Thoracic aorta (tissue), 2 donors: ENCODE measurements at regions not wholly inside any gene's neighbourhood (a gene's known extent, or its start where the extent isn't known, plus 50 kb on each side); places are given as distances from the start of the nearest gene placed in this dataset.

Experiments
- ATAC-seq: fragments of 150-250 bp; one replicate; pipeline ENCODE4 v1.8.0; 2017; ENCODE audit warnings: low read depth; ENCODE audit not compliant: insufficient number of reproducible peaks, low FRiP score
- DNase-seq: peaks from one replicate; pipeline ENCODE4 v3.0.0-alpha.2; 2020; ENCODE audit warnings: low spot score
- H3K27ac ChIP-seq, 2 donors: fragments of 200-600 bp; sonication (generic); 1 replicate in 1 of 2; 2 replicates in 1 of 2; pipeline ENCODE4 v1.5.1; 2016; ENCODE audit warnings: mild to moderate bottlenecking in 2 of 2, moderate library complexity in 2 of 2
- H3K27me3 ChIP-seq: fragments of 200-600 bp; sonication (generic); replicated peaks from 2 replicates; pipeline ENCODE4 v1.6.0; 2016; ENCODE audit warnings: mild to moderate bottlenecking; ENCODE audit not compliant: insufficient read depth
- H3K36me3 ChIP-seq: fragments of 200-600 bp; sonication (generic); one replicate; pipeline ENCODE4 v1.5.1; 2016
- H3K4me1 ChIP-seq, 2 donors: fragments of 200-600 bp; sonication (generic); 1 replicate in 1 of 2; 2 replicates in 1 of 2; pipeline versions ENCODE4 v1.5.1 to v1.6.0; 2016; ENCODE audit warnings: low read depth in 2 of 2, mild to moderate bottlenecking in 1 of 2; ENCODE audit not compliant: control insufficient read depth in 1 of 2
- H3K4me3 ChIP-seq: fragments of 200-600 bp; sonication (generic); 2 replicates; pipeline ENCODE4 v1.5.1; 2016; ENCODE audit warnings: mild to moderate bottlenecking
- H3K9me3 ChIP-seq: fragments of 200-600 bp; sonication (generic); 2 replicates; pipeline ENCODE4 v1.5.1; 2016
- TF ChIP-seq, protein P1 (sequence below): fragments of 200-600 bp; sonication (generic); IDR thresholded peaks from one replicate; pipeline ENCODE4 v1.5.1; 2019; ENCODE audit warnings: antibody characterized with exemption

DNA sequence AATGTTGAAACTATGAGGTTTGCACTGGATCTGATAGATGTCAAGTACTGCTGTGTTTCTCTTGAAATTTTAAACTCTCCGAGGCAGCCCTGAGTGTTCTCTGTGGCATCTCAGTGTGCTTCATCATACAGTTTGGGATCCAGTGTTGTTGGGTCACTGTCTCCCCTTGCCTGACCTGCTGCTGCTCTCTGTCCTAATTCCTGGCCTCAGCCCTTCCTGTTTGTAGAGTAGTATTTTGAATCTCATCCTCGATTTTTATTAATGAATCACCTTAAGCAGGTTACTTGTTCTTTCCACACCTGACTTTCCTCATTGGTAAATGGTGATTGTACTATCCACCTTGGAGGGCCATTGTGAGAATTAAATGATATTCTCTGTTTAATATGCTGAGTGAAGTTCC is 70.7 kb upstream of the PAX6 start:
- Histone ChIP-seq H3K36me3 (no peaks in the 10 kb centered on the region), H3K4me3 (no peak overlapping the region), H3K4me1 (no peaks in the 10 kb centered on the region), H3K27ac (no peak overlapping the region), H3K27me3 (no peaks in the 10 kb centered on the region), H3K9me3 (no peaks in the 10 kb centered on the region)
- DNase-seq = no peak
- ATAC-seq = no peak
- TF ChIP-seq, protein P1, sequence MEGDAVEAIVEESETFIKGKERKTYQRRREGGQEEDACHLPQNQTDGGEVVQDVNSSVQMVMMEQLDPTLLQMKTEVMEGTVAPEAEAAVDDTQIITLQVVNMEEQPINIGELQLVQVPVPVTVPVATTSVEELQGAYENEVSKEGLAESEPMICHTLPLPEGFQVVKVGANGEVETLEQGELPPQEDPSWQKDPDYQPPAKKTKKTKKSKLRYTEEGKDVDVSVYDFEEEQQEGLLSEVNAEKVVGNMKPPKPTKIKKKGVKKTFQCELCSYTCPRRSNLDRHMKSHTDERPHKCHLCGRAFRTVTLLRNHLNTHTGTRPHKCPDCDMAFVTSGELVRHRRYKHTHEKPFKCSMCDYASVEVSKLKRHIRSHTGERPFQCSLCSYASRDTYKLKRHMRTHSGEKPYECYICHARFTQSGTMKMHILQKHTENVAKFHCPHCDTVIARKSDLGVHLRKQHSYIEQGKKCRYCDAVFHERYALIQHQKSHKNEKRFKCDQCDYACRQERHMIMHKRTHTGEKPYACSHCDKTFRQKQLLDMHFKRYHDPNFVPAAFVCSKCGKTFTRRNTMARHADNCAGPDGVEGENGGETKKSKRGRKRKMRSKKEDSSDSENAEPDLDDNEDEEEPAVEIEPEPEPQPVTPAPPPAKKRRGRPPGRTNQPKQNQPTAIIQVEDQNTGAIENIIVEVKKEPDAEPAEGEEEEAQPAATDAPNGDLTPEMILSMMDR = no peak

DNA sequence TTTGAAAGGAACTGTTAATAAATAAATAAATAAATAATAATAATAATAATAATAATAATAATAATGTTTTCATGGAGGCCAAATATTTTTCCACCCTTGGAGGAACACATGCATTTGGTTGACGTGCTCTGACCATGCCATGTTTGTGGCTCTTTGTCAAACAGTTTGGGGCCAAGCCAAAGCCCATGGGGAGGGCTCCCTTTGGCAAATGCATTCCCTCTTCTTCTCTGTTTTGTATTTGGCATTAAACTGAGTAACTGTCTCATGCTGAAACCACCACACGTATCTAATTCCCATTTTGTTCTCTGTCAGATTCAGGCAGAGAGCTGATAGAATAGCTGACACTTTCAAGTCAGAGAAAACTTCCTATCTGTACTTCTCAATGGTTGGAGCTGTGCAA is 68.6 kb upstream of the PAX6 start:
- Histone ChIP-seq H3K36me3 (no peaks in the 10 kb centered on the region), H3K9me3 (no peaks in the 10 kb centered on the region), H3K27ac (no peak overlapping the region), H3K4me1 (no peaks in the 10 kb centered on the region), H3K27me3 (no peaks in the 10 kb centered on the region), H3K4me3 (no peak overlapping the region)
- TF ChIP-seq, protein P1 = no peak
- DNase-seq (no peak), ATAC-seq (no peak)

DNA sequence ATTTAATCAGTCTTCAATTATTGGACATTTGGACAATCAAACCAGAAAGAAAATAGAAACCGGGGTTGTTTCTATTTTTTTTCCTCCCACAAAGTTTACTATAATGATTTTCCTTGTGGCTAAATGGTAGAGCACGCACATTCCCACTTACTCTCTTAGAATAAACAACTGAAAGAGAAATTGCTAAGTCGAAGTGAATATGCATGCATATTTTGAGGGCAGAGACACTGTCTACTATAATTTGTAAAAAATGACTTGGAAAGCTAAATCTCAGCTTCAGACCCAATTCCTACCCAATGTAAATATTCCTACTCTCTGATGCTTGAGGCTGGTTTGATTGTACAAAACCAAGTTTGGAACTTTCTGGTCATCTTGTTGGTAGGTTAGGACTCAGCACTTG is 66.7 kb upstream of the PAX6 start:
- H3K4me1 ChIP-seq = no peaks in the 10 kb centered on the region
- H3K9me3 ChIP-seq = no peaks in the 10 kb centered on the region
- no peak for ATAC-seq
- H3K36me3 ChIP-seq = no peaks in the 10 kb centered on the region
- H3K27ac ChIP-seq = no peak overlapping the region
- H3K27me3 ChIP-seq = no peaks in the 10 kb centered on the region
- no peak for DNase-seq
- no peak overlapping the region for H3K4me3 ChIP-seq
- TF ChIP-seq, protein P1 = no peak

DNA sequence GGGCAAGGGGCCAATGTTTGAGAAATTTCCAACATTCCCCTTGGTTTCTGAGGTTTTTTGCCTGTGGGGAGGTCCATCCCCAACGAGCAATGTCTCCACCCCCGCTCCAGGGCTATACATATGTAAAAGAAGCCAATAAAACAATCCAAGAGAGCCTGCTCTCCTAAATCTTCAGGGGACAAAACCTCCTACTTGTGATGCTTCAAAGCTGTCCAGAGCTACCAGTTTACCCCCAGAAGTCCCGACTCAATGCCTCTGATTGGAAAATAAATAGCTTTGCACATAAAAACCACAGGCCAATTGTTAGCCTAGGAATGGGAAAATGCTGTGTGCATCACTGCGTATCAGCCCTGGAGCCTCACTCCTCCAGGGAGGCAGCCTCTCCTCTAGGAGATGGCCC is 66.0 kb upstream of the PAX6 start:
- no peak for ATAC-seq
- H3K27ac ChIP-seq = no peak overlapping the region
- H3K4me1 ChIP-seq = no peaks in the 10 kb centered on the region
- no peak overlapping the region for H3K4me3 ChIP-seq
- H3K9me3 ChIP-seq = no peaks in the 10 kb centered on the region
- TF ChIP-seq, protein P1 = no peak
- no peak for DNase-seq
- no peaks in the 10 kb centered on the region for H3K27me3 ChIP-seq
- no peaks in the 10 kb centered on the region for H3K36me3 ChIP-seq

DNA sequence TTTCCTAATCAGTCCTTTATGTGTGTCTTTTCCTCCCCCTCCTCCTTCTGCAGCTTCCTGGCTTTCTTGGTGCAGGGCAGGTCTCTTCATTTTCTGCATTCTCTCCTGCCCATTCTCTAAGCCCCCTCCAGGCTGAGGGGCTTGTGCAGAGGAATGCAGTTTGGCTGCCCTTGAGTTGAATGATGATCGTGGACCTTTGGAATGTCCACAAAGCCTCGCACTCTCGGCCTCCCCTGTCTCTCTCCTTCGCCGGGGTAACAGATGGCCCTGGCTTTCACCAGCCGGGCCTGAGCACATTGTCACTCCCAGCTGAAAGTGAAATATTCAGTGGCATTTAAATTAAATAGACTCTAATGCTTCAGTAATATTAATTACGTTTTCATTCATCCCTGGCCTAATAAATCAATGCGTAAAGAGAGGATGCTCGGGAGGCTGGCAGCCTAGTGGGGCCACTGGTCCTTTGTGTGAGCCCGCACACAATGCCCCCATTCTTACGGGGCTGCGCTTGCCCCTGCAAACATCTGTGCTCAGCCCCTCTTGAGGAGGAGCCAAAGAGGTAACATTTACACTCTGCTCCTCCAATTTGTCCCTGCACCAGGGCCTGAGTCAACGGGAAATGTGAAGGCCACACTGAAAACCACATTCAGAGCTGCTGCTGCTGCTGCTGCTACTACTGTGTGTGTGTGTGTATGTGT is 64.9 kb upstream of the PAX6 start:
- H3K9me3 ChIP-seq = no peaks in the 10 kb centered on the region
- H3K4me1 ChIP-seq = no peaks in the 10 kb centered on the region
- TF ChIP-seq, protein P1 = no peak
- no peak for DNase-seq
- no peak overlapping the region for H3K27ac ChIP-seq
- no peaks in the 10 kb centered on the region for H3K36me3 ChIP-seq
- no peak for ATAC-seq
- H3K4me3 ChIP-seq = no peak overlapping the region
- H3K27me3 ChIP-seq = no peaks in the 10 kb centered on the region
